HEK293 (cell line): ENCODE measurements at regions not wholly inside any gene's neighbourhood (a gene's known extent, or its start where the extent isn't known, plus 50 kb on each side); places are given as distances from the start of the nearest gene placed in this dataset.

Experiments
- CTCF ChIA-PET: fragments of 350-600 bp; formaldehyde crosslinking; extraction: SDS; loops from one replicate; lab custom pipeline; 2021; ENCODE audit warnings: antibody characterized with exemption; lab: Yijun Ruan, JAX
- POLR2A ChIA-PET: fragments of 300-600 bp; formaldehyde crosslinking; extraction: SDS; loops from one replicate; lab custom pipeline; 2020; ENCODE audit warnings: antibody characterized with exemption, inconsistent platforms; lab: Yijun Ruan, JAX
- H3K27ac ChIP-seq: fragments of 200-500 bp; sonication (Bioruptor generic); 2 replicates; pipeline ENCODE4 v1.5.1; 2014; ENCODE audit warnings: low read depth, low read length, control low read depth, inconsistent platforms; ENCODE audit errors: extremely low read depth
- H3K36me3 ChIP-seq, 2 experiments: fragments of 200-500 bp in 1 of 2; sonication (Bioruptor generic) in 1 of 2; 1 replicate in 1 of 2; 2 replicates in 1 of 2; pipeline ENCODE4 v1.5.1; 2014 to 2017; ENCODE audit warnings: inconsistent platforms in 2 of 2, low read length in 2 of 2; ENCODE audit not compliant: control insufficient read depth in 2 of 2, insufficient read depth in 1 of 2
- H3K4me1 ChIP-seq: fragments of 200-500 bp; sonication (Bioruptor generic); 2 replicates; pipeline ENCODE4 v1.5.1; 2014; ENCODE audit warnings: mild to moderate bottlenecking, low read length, inconsistent platforms; ENCODE audit not compliant: control insufficient read depth, insufficient read depth
- H3K4me3 ChIP-seq: 2 replicates; pipeline ENCODE4 v1.5.1; 2011; ENCODE audit warnings: low read depth, mild to moderate bottlenecking, control low read depth, low read length, moderate library complexity
- H3K9me3 ChIP-seq: fragments of 200-500 bp; sonication (Bioruptor generic); 2 replicates; pipeline ENCODE4 v1.5.1; 2014; ENCODE audit warnings: low read depth, low read length, inconsistent platforms; ENCODE audit not compliant: control insufficient read depth, insufficient read depth
- MEIS1 ChIP-seq: sonication (generic); formaldehyde crosslinking; IDR thresholded peaks from 2 replicates; pipeline ENCODE4 v1.8.1; 2022; ENCODE audit warnings: missing genetic modification reagents, mild to moderate bottlenecking, borderline replicate concordance
- OVOL3 ChIP-seq: fragments of 450-650 bp; formaldehyde crosslinking; IDR thresholded peaks from 2 replicates; pipeline ENCODE4 v1.5.1; 2016; ENCODE audit warnings: missing biosample characterization, missing genetic modification characterization
- SP3 ChIP-seq: fragments of 450-650 bp; formaldehyde crosslinking; IDR thresholded peaks from 2 replicates; pipeline ENCODE4 v1.5.1; 2016; ENCODE audit warnings: missing biosample characterization, missing genetic modification characterization
- TRIM28 ChIP-seq: IDR thresholded peaks from 2 replicates; pipeline ENCODE4 v1.6.1; 2011; ENCODE audit warnings: low read length, control low read depth, borderline replicate concordance
- ZNF10 ChIP-seq: fragments of 450-650 bp; formaldehyde crosslinking; IDR thresholded peaks from 2 replicates; pipeline ENCODE4 v1.5.1; 2017; ENCODE audit warnings: missing biosample characterization, missing genetic modification characterization
- ZNF248 ChIP-seq: fragments of 450-650 bp; formaldehyde crosslinking; IDR thresholded peaks from 2 replicates; pipeline ENCODE4 v1.5.1; 2017; ENCODE audit warnings: missing biosample characterization, missing genetic modification characterization
- ZNF274 ChIP-seq, 2 experiments: fragments of 200-500 bp in 1 of 2; fragments of 450-650 bp in 1 of 2; sonication (Bioruptor generic) in 1 of 2; formaldehyde crosslinking in 1 of 2; IDR thresholded peaks; 2 replicates each; pipeline versions ENCODE4 v1.5.1 to v1.6.1; 2014 to 2016; ENCODE audit warnings: borderline replicate concordance in 1 of 2, inconsistent platforms in 1 of 2, low read length in 1 of 2, missing biosample characterization in 1 of 2, missing genetic modification characterization in 1 of 2
- ZNF426 ChIP-seq: fragments of 450-650 bp; formaldehyde crosslinking; IDR thresholded peaks from 2 replicates; pipeline ENCODE4 v1.5.1; 2017; ENCODE audit warnings: missing biosample characterization, missing genetic modification characterization, mild to moderate bottlenecking, inconsistent platforms, moderate library complexity
- ZNF510 ChIP-seq: fragments of 450-650 bp; formaldehyde crosslinking; IDR thresholded peaks from 2 replicates; pipeline ENCODE4 v1.5.1; 2018; ENCODE audit warnings: mild to moderate bottlenecking, missing genetic modification characterization, missing biosample characterization; ENCODE audit not compliant: insufficient replicate concordance
- ZNF521 ChIP-seq: fragments of 450-650 bp; formaldehyde crosslinking; IDR thresholded peaks from 2 replicates; pipeline ENCODE4 v1.5.1; 2017; ENCODE audit warnings: missing biosample characterization, mild to moderate bottlenecking, missing genetic modification characterization
- ZNF571 ChIP-seq: fragments of 450-650 bp; formaldehyde crosslinking; IDR thresholded peaks from 2 replicates; pipeline ENCODE4 v1.5.0; 2017; ENCODE audit warnings: missing biosample characterization, missing genetic modification characterization
- ZNF624 ChIP-seq: fragments of 450-650 bp; formaldehyde crosslinking; IDR thresholded peaks from 2 replicates; pipeline ENCODE4 v1.5.1; 2017; ENCODE audit warnings: missing biosample characterization, missing genetic modification characterization
- ZNF664 ChIP-seq: fragments of 450-650 bp; formaldehyde crosslinking; IDR thresholded peaks from 2 replicates; pipeline ENCODE4 v1.5.1; 2016; ENCODE audit warnings: missing biosample characterization, missing genetic modification characterization
- ZNF776 ChIP-seq: fragments of 450-650 bp; formaldehyde crosslinking; IDR thresholded peaks from 2 replicates; pipeline ENCODE4 v1.5.0; 2017; ENCODE audit warnings: missing biosample characterization, missing genetic modification characterization, borderline replicate concordance
- ZNF830 ChIP-seq: fragments of 450-650 bp; IDR thresholded peaks from 2 replicates; pipeline ENCODE4 v1.5.0; 2018; ENCODE audit warnings: missing biosample characterization, missing genetic modification characterization, low read depth, mild to moderate bottlenecking, moderate library complexity
- TF ChIP-seq, protein P1 (sequence below): sonication (generic); formaldehyde crosslinking; IDR thresholded peaks from 2 replicates; pipeline ENCODE4 v1.8.1; 2022; ENCODE audit warnings: mild to moderate bottlenecking, moderate library complexity, missing genetic modification reagents
- TF ChIP-seq, protein P2 (sequence below): fragments of 450-650 bp; formaldehyde crosslinking; IDR thresholded peaks from 2 replicates; pipeline ENCODE4 v1.5.1; 2017; ENCODE audit warnings: missing biosample characterization, missing genetic modification characterization
- TF ChIP-seq, protein P3 (sequence below): fragments of 450-650 bp; formaldehyde crosslinking; IDR thresholded peaks from 2 replicates; pipeline ENCODE4 v1.5.1; 2016; ENCODE audit warnings: missing biosample characterization, missing genetic modification characterization, low read depth
- TF ChIP-seq, protein P4 (sequence below): fragments of 450-650 bp; formaldehyde crosslinking; IDR thresholded peaks from 2 replicates; pipeline ENCODE4 v1.5.1; 2016; ENCODE audit warnings: missing biosample characterization, missing genetic modification characterization, borderline replicate concordance

DNA sequence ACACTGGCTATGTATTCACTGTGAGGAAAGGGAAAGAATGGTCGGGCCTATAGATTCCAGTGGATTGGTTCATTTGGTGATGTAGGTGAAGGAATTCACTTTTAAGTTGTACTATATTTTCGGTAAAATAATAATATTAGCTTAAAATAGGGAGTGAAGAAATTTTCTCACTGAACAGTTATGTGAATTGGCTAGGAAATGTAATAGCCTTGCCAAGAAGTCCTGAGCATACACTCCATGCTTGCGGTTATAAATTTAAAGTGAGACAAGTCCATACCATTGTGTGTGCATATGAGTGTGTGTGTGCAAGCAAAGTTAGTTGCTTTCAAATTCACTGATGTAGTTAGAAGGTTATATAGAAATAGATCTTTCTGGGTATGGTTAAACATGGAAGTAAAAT lies 1651.0 kb downstream of the NCAM2 start (continued):
- TF ChIP-seq TRIM28 (no peak), ZNF248 (tag by site-specific recombination) (no peak), ZNF664 (tag by site-specific recombination) (no peak)
- TF ChIP-seq, protein P1, sequence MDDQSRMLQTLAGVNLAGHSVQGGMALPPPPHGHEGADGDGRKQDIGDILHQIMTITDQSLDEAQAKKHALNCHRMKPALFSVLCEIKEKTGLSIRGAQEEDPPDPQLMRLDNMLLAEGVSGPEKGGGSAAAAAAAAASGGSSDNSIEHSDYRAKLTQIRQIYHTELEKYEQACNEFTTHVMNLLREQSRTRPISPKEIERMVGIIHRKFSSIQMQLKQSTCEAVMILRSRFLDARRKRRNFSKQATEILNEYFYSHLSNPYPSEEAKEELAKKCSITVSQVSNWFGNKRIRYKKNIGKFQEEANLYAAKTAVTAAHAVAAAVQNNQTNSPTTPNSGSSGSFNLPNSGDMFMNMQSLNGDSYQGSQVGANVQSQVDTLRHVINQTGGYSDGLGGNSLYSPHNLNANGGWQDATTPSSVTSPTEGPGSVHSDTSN (CRISPR knock-in tag): no peak

DNA sequence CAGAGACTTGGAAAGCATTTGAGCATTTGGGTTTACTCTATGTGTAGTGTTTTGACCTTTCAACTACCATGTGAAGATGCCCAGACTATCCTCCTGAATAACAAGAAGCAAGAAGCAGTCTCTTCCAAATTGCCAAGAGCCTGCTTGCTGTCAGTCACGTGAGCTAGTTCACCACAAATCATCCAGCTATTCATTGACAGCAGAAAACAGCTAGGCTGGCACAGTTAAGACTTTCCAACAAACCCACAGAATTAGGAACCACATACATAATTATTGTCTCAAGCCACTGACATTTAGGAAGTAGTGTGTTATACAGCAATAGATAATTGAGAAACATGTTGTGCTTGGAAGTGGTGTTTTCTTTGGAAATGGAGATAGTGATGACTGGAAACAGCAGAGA lies 1652.0 kb downstream of the NCAM2 start:
- TF ChIP-seq ZNF426 (tag by site-specific recombination): no peak
- Histone ChIP-seq H3K4me1 (no peaks in the 10 kb centered on the region), H3K4me3 (no peak overlapping the region), H3K36me3 (no peaks in the 10 kb centered on the region), H3K27ac (no peak overlapping the region), H3K9me3 (no peaks in the 10 kb centered on the region)
- ChIA-PET POLR2A (no interaction called here), CTCF (no interaction called here)

DNA sequence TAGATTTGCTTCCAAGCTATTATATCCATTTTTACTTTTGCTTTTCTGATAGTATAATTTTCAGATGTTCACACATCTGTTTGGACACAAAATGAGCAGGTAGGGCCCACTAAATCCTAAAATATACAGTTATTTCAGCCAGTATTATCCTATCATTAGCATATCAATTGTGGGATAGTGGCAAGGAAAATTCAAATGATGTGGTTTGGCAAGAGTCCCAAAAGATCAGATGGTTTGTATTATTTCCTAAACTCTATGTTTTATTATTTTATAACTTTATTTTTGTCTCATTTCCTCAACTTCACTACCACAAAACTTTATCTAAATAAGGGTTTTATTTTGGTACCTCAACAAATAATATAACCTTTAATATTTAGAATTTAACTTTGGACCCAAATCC lies 1659.6 kb downstream of the NCAM2 start:
- no peaks in the 10 kb centered on the region; the same call in 1 of the 2 replicates for H3K9me3 ChIP-seq
- no peaks in the 10 kb centered on the region for H3K4me1 ChIP-seq
- no peaks in the 10 kb centered on the region for H3K36me3 ChIP-seq
- CTCF ChIA-PET: no interaction called here
- H3K4me3 ChIP-seq: no peak overlapping the region
- TF ChIP-seq ZNF624 (tag by site-specific recombination) (no peak), OVOL3 (no peak), ZNF274 (IDR thresholded peaks at IDR 0.05; ENCODE audit: low read length) (no peak), ZNF274 (tag by site-specific recombination; IDR thresholded peaks at IDR 0.05; ENCODE audit: borderline replicate concordance) (no peak), ZNF510 (tag by site-specific recombination) (no peak), SP3 (tag by site-specific recombination) (no peak), ZNF776 (tag by site-specific recombination) (no peak)
- TF ChIP-seq, protein P2, sequence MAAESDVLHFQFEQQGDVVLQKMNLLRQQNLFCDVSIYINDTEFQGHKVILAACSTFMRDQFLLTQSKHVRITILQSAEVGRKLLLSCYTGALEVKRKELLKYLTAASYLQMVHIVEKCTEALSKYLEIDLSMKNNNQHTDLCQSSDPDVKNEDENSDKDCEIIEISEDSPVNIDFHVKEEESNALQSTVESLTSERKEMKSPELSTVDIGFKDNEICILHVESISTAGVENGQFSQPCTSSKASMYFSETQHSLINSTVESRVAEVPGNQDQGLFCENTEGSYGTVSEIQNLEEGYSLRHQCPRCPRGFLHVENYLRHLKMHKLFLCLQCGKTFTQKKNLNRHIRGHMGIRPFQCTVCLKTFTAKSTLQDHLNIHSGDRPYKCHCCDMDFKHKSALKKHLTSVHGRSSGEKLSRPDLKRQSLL: no peak
- TF ChIP-seq, protein P3, sequence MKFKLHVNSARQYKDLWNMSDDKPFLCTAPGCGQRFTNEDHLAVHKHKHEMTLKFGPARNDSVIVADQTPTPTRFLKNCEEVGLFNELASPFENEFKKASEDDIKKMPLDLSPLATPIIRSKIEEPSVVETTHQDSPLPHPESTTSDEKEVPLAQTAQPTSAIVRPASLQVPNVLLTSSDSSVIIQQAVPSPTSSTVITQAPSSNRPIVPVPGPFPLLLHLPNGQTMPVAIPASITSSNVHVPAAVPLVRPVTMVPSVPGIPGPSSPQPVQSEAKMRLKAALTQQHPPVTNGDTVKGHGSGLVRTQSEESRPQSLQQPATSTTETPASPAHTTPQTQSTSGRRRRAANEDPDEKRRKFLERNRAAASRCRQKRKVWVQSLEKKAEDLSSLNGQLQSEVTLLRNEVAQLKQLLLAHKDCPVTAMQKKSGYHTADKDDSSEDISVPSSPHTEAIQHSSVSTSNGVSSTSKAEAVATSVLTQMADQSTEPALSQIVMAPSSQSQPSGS: no peak
- TF ChIP-seq, all 188 proteins: peak for 0
- H3K27ac ChIP-seq: no peak overlapping the region
- POLR2A ChIA-PET: no interaction called here

DNA sequence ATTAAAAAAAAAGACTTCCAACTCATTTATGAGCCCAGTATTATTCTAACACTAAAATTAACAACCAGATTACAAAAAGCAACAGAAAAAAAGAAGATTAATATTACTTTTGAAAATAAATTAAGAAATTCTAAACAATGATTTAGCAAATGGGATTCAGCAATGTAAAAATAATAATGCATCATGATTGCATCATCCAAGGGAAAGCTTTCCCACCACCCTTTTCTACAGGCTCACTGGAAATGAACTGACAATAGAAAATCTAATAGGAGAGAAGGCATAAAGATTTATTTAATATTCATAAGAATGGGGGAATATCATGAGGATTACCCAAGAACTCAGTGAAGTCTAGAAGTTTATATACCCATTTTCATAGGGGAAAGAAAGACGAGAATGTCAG lies 1671.9 kb downstream of the NCAM2 start:
- TF ChIP-seq ZNF830 (tag by site-specific recombination): no peak
- TF ChIP-seq, protein P4, sequence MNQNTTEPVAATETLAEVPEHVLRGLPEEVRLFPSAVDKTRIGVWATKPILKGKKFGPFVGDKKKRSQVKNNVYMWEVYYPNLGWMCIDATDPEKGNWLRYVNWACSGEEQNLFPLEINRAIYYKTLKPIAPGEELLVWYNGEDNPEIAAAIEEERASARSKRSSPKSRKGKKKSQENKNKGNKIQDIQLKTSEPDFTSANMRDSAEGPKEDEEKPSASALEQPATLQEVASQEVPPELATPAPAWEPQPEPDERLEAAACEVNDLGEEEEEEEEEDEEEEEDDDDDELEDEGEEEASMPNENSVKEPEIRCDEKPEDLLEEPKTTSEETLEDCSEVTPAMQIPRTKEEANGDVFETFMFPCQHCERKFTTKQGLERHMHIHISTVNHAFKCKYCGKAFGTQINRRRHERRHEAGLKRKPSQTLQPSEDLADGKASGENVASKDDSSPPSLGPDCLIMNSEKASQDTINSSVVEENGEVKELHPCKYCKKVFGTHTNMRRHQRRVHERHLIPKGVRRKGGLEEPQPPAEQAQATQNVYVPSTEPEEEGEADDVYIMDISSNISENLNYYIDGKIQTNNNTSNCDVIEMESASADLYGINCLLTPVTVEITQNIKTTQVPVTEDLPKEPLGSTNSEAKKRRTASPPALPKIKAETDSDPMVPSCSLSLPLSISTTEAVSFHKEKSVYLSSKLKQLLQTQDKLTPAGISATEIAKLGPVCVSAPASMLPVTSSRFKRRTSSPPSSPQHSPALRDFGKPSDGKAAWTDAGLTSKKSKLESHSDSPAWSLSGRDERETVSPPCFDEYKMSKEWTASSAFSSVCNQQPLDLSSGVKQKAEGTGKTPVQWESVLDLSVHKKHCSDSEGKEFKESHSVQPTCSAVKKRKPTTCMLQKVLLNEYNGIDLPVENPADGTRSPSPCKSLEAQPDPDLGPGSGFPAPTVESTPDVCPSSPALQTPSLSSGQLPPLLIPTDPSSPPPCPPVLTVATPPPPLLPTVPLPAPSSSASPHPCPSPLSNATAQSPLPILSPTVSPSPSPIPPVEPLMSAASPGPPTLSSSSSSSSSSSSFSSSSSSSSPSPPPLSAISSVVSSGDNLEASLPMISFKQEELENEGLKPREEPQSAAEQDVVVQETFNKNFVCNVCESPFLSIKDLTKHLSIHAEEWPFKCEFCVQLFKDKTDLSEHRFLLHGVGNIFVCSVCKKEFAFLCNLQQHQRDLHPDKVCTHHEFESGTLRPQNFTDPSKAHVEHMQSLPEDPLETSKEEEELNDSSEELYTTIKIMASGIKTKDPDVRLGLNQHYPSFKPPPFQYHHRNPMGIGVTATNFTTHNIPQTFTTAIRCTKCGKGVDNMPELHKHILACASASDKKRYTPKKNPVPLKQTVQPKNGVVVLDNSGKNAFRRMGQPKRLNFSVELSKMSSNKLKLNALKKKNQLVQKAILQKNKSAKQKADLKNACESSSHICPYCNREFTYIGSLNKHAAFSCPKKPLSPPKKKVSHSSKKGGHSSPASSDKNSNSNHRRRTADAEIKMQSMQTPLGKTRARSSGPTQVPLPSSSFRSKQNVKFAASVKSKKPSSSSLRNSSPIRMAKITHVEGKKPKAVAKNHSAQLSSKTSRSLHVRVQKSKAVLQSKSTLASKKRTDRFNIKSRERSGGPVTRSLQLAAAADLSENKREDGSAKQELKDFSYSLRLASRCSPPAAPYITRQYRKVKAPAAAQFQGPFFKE (tag by site-specific recombination): no peak
- TF ChIP-seq ZNF571 (tag by site-specific recombination): no peak
- no peak for TF ChIP-seq MEIS1 (CRISPR knock-in tag)
- TF ChIP-seq ZNF521 (tag by site-specific recombination): no peak
- no peak for TF ChIP-seq ZNF10 (tag by site-specific recombination)
- Histone ChIP-seq H3K9me3 (no peaks in the 10 kb centered on the region), H3K4me3 (no peak overlapping the region), H3K36me3 (no peaks in the 10 kb centered on the region), H3K27ac (no peak overlapping the region), H3K4me1 (no peaks in the 10 kb centered on the region)
- ChIA-PET POLR2A (no interaction called here), CTCF (no interaction called here)
